T-cell (primary cell): ENCODE measurements at regions not wholly inside any gene's neighbourhood (a gene's known extent, or its start where the extent isn't known, plus 50 kb on each side); places are given as distances from the start of the nearest gene placed in this dataset.

Experiments
- ATAC-seq, 4 experiments: fragments of 200-7000 bp in 3 of 4; fragments of 150-1000 bp in 1 of 4; cut with Tn5 transposase; replicated peaks in 1 of 4; 1 replicate in 3 of 4; 2 replicates in 1 of 4; pipeline ENCODE4 v1.10.0; 2021; ENCODE audit warnings: moderate library complexity in 3 of 4, mild to moderate bottlenecking in 2 of 4, moderate number of reproducible peaks in 1 of 4
- CTCF ChIA-PET, 2 donors: fragments of 300-600 bp; sonication (Branson Sonifier 250); formaldehyde crosslinking; loops; one replicate each; lab custom pipeline; 2022; ENCODE audit warnings: antibody characterized with exemption in 2 of 2; lab: Charles Lee
- POLR2A ChIA-PET, 2 donors: fragments of 300-600 bp; sonication (Branson Sonifier 250); formaldehyde crosslinking; loops; one replicate each; lab custom pipeline; 2022; ENCODE audit warnings: antibody characterized with exemption in 2 of 2; lab: Charles Lee
- DNase-seq, 35 experiments: peaks; one replicate each; pipeline versions ENCODE4 v3.0.0 to v3.0.0-alpha.2; 2013 to 2023
- H3K27ac ChIP-seq: one replicate; pipeline ENCODE4 v1.5.1; 2013; ENCODE audit warnings: low read length
- H3K27me3 ChIP-seq, 2 experiments: replicated peaks in 1 of 2; 1 replicate in 1 of 2; 2 replicates in 1 of 2; pipeline versions ENCODE4 v1.6.1 to v1.7.0; 2013; ENCODE audit warnings: low read length in 1 of 2, mixed read lengths in 1 of 2; ENCODE audit not compliant: control insufficient read depth in 2 of 2, insufficient read depth in 2 of 2; ENCODE audit errors: extremely low read depth in 1 of 2
- H3K36me3 ChIP-seq, 2 donors: 1 replicate in 1 of 2; 2 replicates in 1 of 2; pipeline versions ENCODE4 v1.6.1 to v1.7.0; 2013; ENCODE audit warnings: low read length in 1 of 2; ENCODE audit not compliant: control insufficient read depth in 2 of 2, insufficient read depth in 1 of 2; ENCODE audit errors: extremely low read depth in 1 of 2
- H3K4me1 ChIP-seq, 2 experiments: 1 replicate in 1 of 2; 2 replicates in 1 of 2; pipeline versions ENCODE4 v1.6.1 to v1.7.0; 2013; ENCODE audit warnings: low read length in 2 of 2, mixed read lengths in 1 of 2; ENCODE audit not compliant: insufficient read depth in 2 of 2, control insufficient read depth in 1 of 2; ENCODE audit errors: extremely low read depth in 1 of 2
- H3K4me3 ChIP-seq, 2 donors: 1 replicate in 1 of 2; 2 replicates in 1 of 2; pipeline versions ENCODE4 v1.5.1 to v1.7.0; 2013; ENCODE audit warnings: mild to moderate bottlenecking in 2 of 2, low read length in 1 of 2, moderate library complexity in 1 of 2; ENCODE audit not compliant: control insufficient read depth in 1 of 2; ENCODE audit errors: extremely low read depth in 1 of 2
- H3K9me3 ChIP-seq: 2 replicates; pipeline ENCODE4 v1.7.0; 2013
- H3K27ac Mint-ChIP-seq, 2 donors: one replicate each; pipeline ENCODE4 v1.8.0; 2020 to 2021; ENCODE audit warnings: mild to moderate bottlenecking in 2 of 2, mixed read lengths in 2 of 2
- H3K27me3 Mint-ChIP-seq, 2 donors: one replicate each; pipeline ENCODE4 v1.8.0; 2021 to 2022; ENCODE audit warnings: mixed read lengths in 2 of 2
- H3K36me3 Mint-ChIP-seq: one replicate; pipeline ENCODE4 v1.8.0; 2021; ENCODE audit warnings: mixed read lengths
- H3K4me1 Mint-ChIP-seq, 3 donors: one replicate each; pipeline ENCODE4 v1.8.0; 2020 to 2022; ENCODE audit warnings: mixed read lengths in 3 of 3, mild to moderate bottlenecking in 1 of 3
- H3K4me3 Mint-ChIP-seq, 3 donors: one replicate each; pipeline ENCODE4 v1.8.0; 2020 to 2022; ENCODE audit warnings: mild to moderate bottlenecking in 3 of 3, mixed read lengths in 3 of 3, moderate library complexity in 3 of 3
- H3K9me3 Mint-ChIP-seq, 3 donors: one replicate each; pipeline ENCODE4 v1.8.0; 2020 to 2022; ENCODE audit warnings: mixed read lengths in 3 of 3
- WGBS: methylation state at CpG from one replicate; pipeline ENCODE4 v1.1.5; 2013; ENCODE audit warnings: missing lambda C conversion rate; ENCODE audit not compliant: insufficient coverage; 5-methylcytosine and 5-hydroxymethylcytosine counted together

GRCh38 chr2:67974559-67975430 is 88.0 kb downstream of the C1D start:
- H3K4me3 Mint-ChIP-seq: no peak overlapping the region
- Histone ChIP-seq H3K4me1 (no peaks in the 10 kb centered on the region), H3K36me3 (no peaks in the 10 kb centered on the region), H3K27ac (no peak overlapping the region), H3K9me3 (no peaks in the 10 kb centered on the region), H3K4me3 (no peak overlapping the region), H3K27me3 (no peaks in the 10 kb centered on the region)
- ChIA-PET POLR2A (no interaction called here), CTCF (no interaction called here)
- peaks cover 0 to 2% (median 0%) of the 10 kb centered on the region in 3 donors for H3K4me1 Mint-ChIP-seq
- no peak for DNase-seq
- no peaks in the 10 kb centered on the region for H3K36me3 Mint-ChIP-seq
- ATAC-seq: no peak
- H3K27ac Mint-ChIP-seq: no peak overlapping the region
- WGBS: 10% methylated on average over 6 of the region's 7 CpGs
- H3K9me3 Mint-ChIP-seq: no peaks in the 10 kb centered on the region
- H3K27me3 Mint-ChIP-seq: peaks cover 0 to 4% of the 10 kb centered on the region in 2 donors

- Histone ChIP-seq H3K27me3 (peaks cover 0 to 2% of the 10 kb centered on the region in 2 experiments), H3K36me3 (no peaks in the 10 kb centered on the region), H3K4me3 (no peak overlapping the region), H3K27ac (no peak overlapping the region), H3K9me3 (no peaks in the 10 kb centered on the region), H3K4me1 (no peaks in the 10 kb centered on the region)
- H3K27ac Mint-ChIP-seq: no peak overlapping the region
- CTCF ChIA-PET: no interaction called here
- H3K4me1 Mint-ChIP-seq: peaks cover 0 to 2% (median 0%) of the 10 kb centered on the region in 3 donors
- DNase-seq (no peak), ATAC-seq (no peak)
- POLR2A ChIA-PET: no interaction called here
- no peaks in the 10 kb centered on the region for H3K36me3 Mint-ChIP-seq
- H3K4me3 Mint-ChIP-seq: no peak overlapping the region
- H3K9me3 Mint-ChIP-seq: no peaks in the 10 kb centered on the region
- peaks cover 0 to 2% of the 10 kb centered on the region in 2 donors for H3K27me3 Mint-ChIP-seq
- 75% methylated on average over 1 of the region's 1 CpG for WGBS
Measured at GRCh38 chr2:67977464-67977863, 85.3 kb downstream of the C1D start.

GRCh38 chr2:67982956-67983355 is 79.8 kb downstream of the C1D start:
- Histone ChIP-seq H3K36me3 (no peaks in the 10 kb centered on the region), H3K4me3 (no peak overlapping the region), H3K9me3 (no peaks in the 10 kb centered on the region), H3K27me3 (peaks cover 0 to 2% of the 10 kb centered on the region in 2 experiments), H3K27ac (no peak overlapping the region), H3K4me1 (no peaks in the 10 kb centered on the region)
- H3K27me3 Mint-ChIP-seq: peaks cover 7 to 18% of the 10 kb centered on the region in 2 donors
- POLR2A ChIA-PET: no interaction called here
- CTCF ChIA-PET: no interaction called here
- DNase-seq (no peak), ATAC-seq (no peak)
- H3K4me3 Mint-ChIP-seq: no peak overlapping the region
- H3K27ac Mint-ChIP-seq: no peak overlapping the region
- H3K4me1 Mint-ChIP-seq: no peaks in the 10 kb centered on the region
- no peaks in the 10 kb centered on the region for H3K36me3 Mint-ChIP-seq
- H3K9me3 Mint-ChIP-seq: no peaks in the 10 kb centered on the region

- Histone ChIP-seq H3K4me1 (no peaks in the 10 kb centered on the region), H3K27ac (no peak overlapping the region), H3K4me3 (no peak overlapping the region), H3K9me3 (no peaks in the 10 kb centered on the region), H3K36me3 (no peaks in the 10 kb centered on the region), H3K27me3 (peaks cover 0 to 2% of the 10 kb centered on the region in 2 experiments)
- WGBS: no CpG with 5 or more reads among the region's 2 CpGs
- H3K27me3 Mint-ChIP-seq: peaks cover 7 to 20% of the 10 kb centered on the region in 2 donors
- H3K36me3 Mint-ChIP-seq: no peaks in the 10 kb centered on the region
- DNase-seq: no peak
- peaks cover 0 to 3% (median 0%) of the 10 kb centered on the region in 3 donors for H3K9me3 Mint-ChIP-seq
- ChIA-PET POLR2A (no interaction called here), CTCF (no interaction called here)
- no peak overlapping the region for H3K27ac Mint-ChIP-seq
- no peak overlapping the region for H3K4me3 Mint-ChIP-seq
- H3K4me1 Mint-ChIP-seq: no peaks in the 10 kb centered on the region
- ATAC-seq: no peak
Measured at GRCh38 chr2:67984600-67984999, 78.2 kb downstream of the C1D start.

GRCh38 chr2:67985586-67985985 is 77.2 kb downstream of the C1D start:
- POLR2A ChIA-PET: no interaction called here
- no peaks in the 10 kb centered on the region for H3K4me1 Mint-ChIP-seq
- H3K4me3 Mint-ChIP-seq: no peak overlapping the region

GRCh38 chr2:67986258-67986657 is 76.5 kb downstream of the C1D start:
- H3K27me3 ChIP-seq: no peaks in the 10 kb centered on the region
- H3K9me3 ChIP-seq: no peaks in the 10 kb centered on the region
- Mint-ChIP-seq H3K4me3 (no peak overlapping the region), H3K36me3 (no peaks in the 10 kb centered on the region), H3K27ac (no peak overlapping the region), H3K9me3 (peaks cover 0 to 3% (median 0%) of the 10 kb centered on the region in 3 donors), H3K27me3 (peaks cover 7 to 22% of the 10 kb centered on the region in 2 donors), H3K4me1 (no peaks in the 10 kb centered on the region)
- no peak for ATAC-seq
- ChIA-PET CTCF (no interaction called here), POLR2A (no interaction called here)
- WGBS: no CpG with 5 or more reads among the region's 2 CpGs
- H3K27ac ChIP-seq: no peak overlapping the region
- H3K36me3 ChIP-seq: no peaks in the 10 kb centered on the region
- H3K4me1 ChIP-seq: no peaks in the 10 kb centered on the region
- H3K4me3 ChIP-seq: no peak overlapping the region
- DNase-seq: no peak

More at GRCh38 chr2:67985586-67985985, 77.2 kb downstream of the C1D start:
- 92% methylated on average over 2 of the region's 2 CpGs for WGBS
- H3K27me3 Mint-ChIP-seq: peaks cover 7 to 22% of the 10 kb centered on the region in 2 donors
- H3K9me3 Mint-ChIP-seq: peaks cover 0 to 3% (median 0%) of the 10 kb centered on the region in 3 donors
- no peak overlapping the region for H3K27ac Mint-ChIP-seq
- H3K27ac ChIP-seq: no peak overlapping the region
- H3K36me3 ChIP-seq: no peaks in the 10 kb centered on the region
- CTCF ChIA-PET: no interaction called here
- no peak overlapping the region for H3K4me3 ChIP-seq
- H3K9me3 ChIP-seq: no peaks in the 10 kb centered on the region
- no peaks in the 10 kb centered on the region for H3K4me1 ChIP-seq
- no peaks in the 10 kb centered on the region for H3K36me3 Mint-ChIP-seq
- DNase-seq (no peak), ATAC-seq (no peak)
- no peaks in the 10 kb centered on the region for H3K27me3 ChIP-seq
